Keratinocyte (primary cell): ENCODE measurements at regions not wholly inside any gene's neighbourhood (a gene's known extent, or its start where the extent isn't known, plus 50 kb on each side); places are given as distances from the start of the nearest gene placed in this dataset.

Source experiments
- DNase-seq: peaks from one replicate; pipeline ENCODE4 v3.0.0-alpha.2; 2011; ENCODE audit warnings: low read depth, missing footprints, low spot score
- FAIRE-seq: peaks from 2 replicates; lab custom pipeline; 2011; peaks lifted over from hg19 to GRCh38; lab: Jason Lieb, UNC
- H2AFZ ChIP-seq: 2 replicates; pipeline ENCODE4 v1.6.0; 2012; ENCODE audit warnings: low read length, control low read depth, inconsistent platforms; ENCODE audit not compliant: control insufficient read depth
- H3K27ac ChIP-seq: 2 replicates; pipeline ENCODE4 v1.5.1; 2011; ENCODE audit warnings: low read length; ENCODE audit not compliant: control insufficient read depth, insufficient read depth
- H3K27me3 ChIP-seq: 3 replicates; pipeline ENCODE4 v1.6.0; 2011; ENCODE audit warnings: low read length; ENCODE audit not compliant: control insufficient read depth, insufficient read depth; ENCODE audit errors: extremely low read depth
- H3K36me3 ChIP-seq, 2 experiments: 2 replicates in 1 of 2; 3 replicates in 1 of 2; pipeline ENCODE4 v1.5.1; 2011; ENCODE audit warnings: low read length in 2 of 2, mild to moderate bottlenecking in 1 of 2; ENCODE audit not compliant: control insufficient read depth in 2 of 2, insufficient read depth in 2 of 2; ENCODE audit errors: extremely low read depth in 1 of 2
- H3K4me1 ChIP-seq: 3 replicates; pipeline ENCODE4 v1.5.1; 2011; ENCODE audit warnings: low read length; ENCODE audit not compliant: control insufficient read depth, insufficient read depth; ENCODE audit errors: extremely low read depth
- H3K4me2 ChIP-seq: 3 replicates; pipeline ENCODE4 v1.6.0; 2011; ENCODE audit warnings: low read depth, low read length; ENCODE audit not compliant: control insufficient read depth, insufficient read depth; ENCODE audit errors: extremely low read depth
- H3K4me3 ChIP-seq, 3 experiments: fragments of 200-600 bp in 1 of 3; sonication (generic) in 1 of 3; 2 replicates in 2 of 3; 3 replicates in 1 of 3; pipeline ENCODE4 v1.5.1; 2011 to 2016; ENCODE audit warnings: low read length in 3 of 3, mild to moderate bottlenecking in 3 of 3, control low read depth in 2 of 3, inconsistent platforms in 1 of 3, low read depth in 1 of 3, mixed read lengths in 1 of 3, mixed run types in 1 of 3, moderate library complexity in 1 of 3; ENCODE audit not compliant: control insufficient read depth in 2 of 3, insufficient read depth in 2 of 3; ENCODE audit errors: extremely low read depth in 1 of 3
- H3K79me2 ChIP-seq: 2 replicates; pipeline ENCODE4 v1.6.0; 2012; ENCODE audit warnings: low read length; ENCODE audit not compliant: control insufficient read depth, insufficient read depth
- H3K9ac ChIP-seq: 3 replicates; pipeline ENCODE4 v1.6.0; 2011; ENCODE audit warnings: low read length; ENCODE audit not compliant: control insufficient read depth, insufficient read depth; ENCODE audit errors: extremely low read depth
- H3K9me1 ChIP-seq: 3 replicates; pipeline ENCODE4 v1.6.0; 2011; ENCODE audit warnings: low read length; ENCODE audit not compliant: control insufficient read depth, insufficient read depth; ENCODE audit errors: extremely low read depth
- H3K9me3 ChIP-seq: 2 replicates; pipeline ENCODE4 v1.5.1; 2012; ENCODE audit warnings: low read depth, low read length; ENCODE audit not compliant: control insufficient read depth
- H4K20me1 ChIP-seq: 3 replicates; pipeline ENCODE4 v1.6.0; 2011; ENCODE audit warnings: low read length; ENCODE audit not compliant: control insufficient read depth, insufficient read depth; ENCODE audit errors: extremely low read depth
- CTCF ChIP-seq, 3 experiments: IDR thresholded peaks in 1 of 3; conservative IDR thresholded peaks in 1 of 3; optimal IDR thresholded peaks in 1 of 3; 2 replicates in 2 of 3; 3 replicates in 1 of 3; pipeline versions ENCODE3 to v1.5.1; 2011; ENCODE audit warnings: low read length in 3 of 3, mild to moderate bottlenecking in 3 of 3, moderate library complexity in 2 of 3, control low read depth in 1 of 3, inconsistent platforms in 1 of 3; ENCODE audit not compliant: insufficient read depth in 2 of 3; ENCODE audit errors: extremely low read depth in 1 of 3
- EZH2 ChIP-seq: IDR thresholded peaks from one replicate; pipeline ENCODE4 v1.6.1; 2012; ENCODE audit warnings: inconsistent platforms, mild to moderate bottlenecking, low read length, moderate library complexity
- dilution Hi-C: fragments of 300-500 bp; cut with MboI; formaldehyde crosslinking; loops from one replicate; pipeline ENCODE4 v1.7.0; 2020; ENCODE audit warnings: low sequenced_read_pairs; ENCODE audit not compliant: extremely low pct_ligation_motif_present

GRCh38 chr15:59741274-59741906, 52.3 kb upstream of the BNIP2 start:
- Histone ChIP-seq H3K27ac (no peak overlapping the region), H3K4me2 (no peak overlapping the region), H3K9me3 (no peaks in the 10 kb centered on the region), H3K9ac (no peak overlapping the region), H3K27me3 (peaks cover 16% of the 10 kb centered on the region), H3K36me3 (no peaks in the 10 kb centered on the region), H3K9me1 (no peaks in the 10 kb centered on the region), H2AFZ (no peak overlapping the region), H3K79me2 (no peaks in the 10 kb centered on the region), H3K4me3 (no peak overlapping the region), H4K20me1 (no peaks in the 10 kb centered on the region), H3K4me1 (no peaks in the 10 kb centered on the region)
- DNase-seq: no peak
- TF ChIP-seq EZH2 (no peak), CTCF (optimal IDR thresholded peaks at IDR 0.05 in 1 of 3, IDR thresholded peaks at IDR 0.05 in 1 of 3, conservative IDR thresholded peaks at IDR 0.05 in 1 of 3; ENCODE audit: extremely low read depth in 1 of 3, insufficient read depth in 2 of 3, low read length in 3 of 3) (peak; percentile 45 to 78 (median 50))
- dilution Hi-C loops: no loop called here
- FAIRE-seq: peak; percentile 67

DNA sequence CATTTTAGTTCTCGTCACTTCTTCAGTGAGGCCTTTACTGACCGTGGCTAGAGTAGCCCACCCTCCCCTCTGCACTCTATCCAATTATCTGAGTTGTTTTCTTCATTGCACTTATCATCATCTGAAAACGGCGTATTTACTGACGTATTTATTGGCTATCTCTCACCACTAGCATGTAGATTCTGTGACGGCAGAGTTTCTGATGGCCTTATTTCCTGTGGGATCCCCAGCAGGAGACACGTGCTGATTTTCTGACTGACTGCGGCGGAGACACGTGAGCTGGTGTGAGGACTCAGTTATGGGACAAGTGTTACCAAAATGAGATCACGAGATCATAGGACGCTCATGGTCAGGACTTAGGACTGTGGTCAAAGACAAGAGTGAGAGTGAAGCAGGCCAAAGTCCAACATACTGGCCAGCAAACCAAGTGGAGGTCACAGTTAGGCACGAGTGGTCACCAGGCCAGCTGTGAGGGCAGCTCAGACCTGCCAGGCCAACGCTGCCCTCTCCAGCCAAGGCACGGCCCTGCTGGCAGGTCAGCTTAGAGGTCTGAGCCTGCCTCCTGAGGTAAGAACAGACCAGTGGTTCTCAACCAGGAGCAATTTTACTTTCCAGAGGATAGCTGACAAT, 50.6 kb upstream of the BNIP2 start:
- Histone ChIP-seq H3K4me1 (no peaks in the 10 kb centered on the region), H3K36me3 (no peaks in the 10 kb centered on the region), H3K9ac (no peak overlapping the region), H3K9me3 (no peaks in the 10 kb centered on the region), H2AFZ (no peak overlapping the region), H3K27me3 (peaks cover 16% of the 10 kb centered on the region), H3K79me2 (no peaks in the 10 kb centered on the region), H4K20me1 (no peaks in the 10 kb centered on the region), H3K9me1 (no peaks in the 10 kb centered on the region), H3K27ac (no peak overlapping the region), H3K4me3 (no peak overlapping the region), H3K4me2 (no peak overlapping the region)
- no peak for TF ChIP-seq EZH2
- DNase-seq: no peak
- dilution Hi-C loops: no loop called here
- no peak for FAIRE-seq
